Activated CD8-positive, alpha-beta memory T cell treated with anti-CD3 and anti-CD28 coated beads, Interleukin-2, amount 50 U/mL, for 24 hours (primary cell): ENCODE measurements at regions not wholly inside any gene's neighbourhood (a gene's known extent, or its start where the extent isn't known, plus 50 kb on each side); places are given as distances from the start of the nearest gene placed in this dataset.
"Not testable (repeated sequence)": the region's sequence is repeated elsewhere in the genome, so short reads cannot be mapped to it uniquely, and the experiment has no call there.

ENCODE experiments used
- DNase-seq: peaks from one replicate; pipeline ENCODE4 v3.0.0-alpha.2; 2020; ENCODE audit errors: extremely low read depth

DNA sequence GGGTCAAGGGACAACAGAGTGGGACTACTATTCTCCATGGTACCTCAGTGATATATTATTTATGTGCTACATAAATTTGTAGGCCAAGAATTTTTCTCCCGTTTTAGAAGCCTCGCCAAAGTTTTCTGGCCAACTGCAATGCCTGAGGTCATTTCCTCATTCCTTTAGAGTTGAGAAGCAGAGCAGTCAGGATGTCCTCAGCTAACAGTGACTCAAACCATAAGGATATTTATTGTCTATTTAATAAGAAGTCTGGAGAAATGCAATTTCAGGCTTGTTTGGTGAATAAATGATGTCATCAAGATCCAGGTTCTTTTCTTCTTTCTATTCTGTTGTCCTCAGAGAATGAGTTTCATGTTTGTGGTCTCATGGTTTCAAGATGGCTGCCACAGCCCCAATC is 91.0 kb downstream of the ADCYAP1 start:
- DNase-seq, result no peak

DNA sequence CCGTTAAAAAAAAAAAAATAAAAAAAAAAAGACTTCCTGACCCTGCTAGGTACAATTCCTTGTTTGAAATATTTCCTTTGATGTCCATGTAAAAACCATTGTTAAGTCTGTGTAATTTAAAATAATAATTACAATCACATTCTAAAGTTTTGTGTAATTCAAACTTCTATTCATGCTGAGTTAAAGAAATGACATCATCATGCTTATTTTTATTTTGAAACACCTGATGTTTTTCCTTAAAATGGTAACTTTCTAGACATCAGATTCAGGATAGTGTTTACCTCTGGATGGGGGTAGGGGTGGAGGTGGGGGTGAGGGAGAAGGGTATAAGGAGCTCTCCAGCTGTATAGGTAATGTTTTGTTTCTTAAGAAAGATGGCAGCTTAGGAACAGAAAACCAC is 92.8 kb downstream of the ADCYAP1 start:
- no peak for DNase-seq

GRCh38 chr18:998936-999335 is 94.3 kb downstream of the ADCYAP1 start:
- no peak for DNase-seq

- no peak for DNase-seq
Measured at GRCh38 chr18:1002653-1003178, 98.0 kb downstream of the ADCYAP1 start.

- DNase-seq, result no peak
Measured at GRCh38 chr18:1003499-1003898, 98.8 kb downstream of the ADCYAP1 start.

DNA sequence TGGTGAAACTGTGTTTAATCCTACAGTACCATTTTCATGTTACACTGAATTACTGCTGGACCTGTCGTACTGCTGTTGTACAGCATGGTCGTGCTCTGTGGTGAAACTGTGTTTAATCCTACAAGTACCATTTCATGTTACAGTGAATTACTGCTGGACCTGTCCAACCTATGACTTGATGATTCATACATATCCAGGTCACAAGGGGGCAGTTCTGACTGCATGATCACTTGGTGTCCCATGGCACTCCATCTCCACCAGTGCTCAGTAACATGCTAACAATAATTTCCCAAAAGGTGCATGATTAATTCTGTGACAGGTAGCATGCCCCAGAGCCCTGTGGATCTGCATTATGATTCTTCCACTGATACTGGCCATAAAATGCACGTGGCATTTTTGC is 101.6 kb downstream of the ADCYAP1 start:
- no peak for DNase-seq

DNA sequence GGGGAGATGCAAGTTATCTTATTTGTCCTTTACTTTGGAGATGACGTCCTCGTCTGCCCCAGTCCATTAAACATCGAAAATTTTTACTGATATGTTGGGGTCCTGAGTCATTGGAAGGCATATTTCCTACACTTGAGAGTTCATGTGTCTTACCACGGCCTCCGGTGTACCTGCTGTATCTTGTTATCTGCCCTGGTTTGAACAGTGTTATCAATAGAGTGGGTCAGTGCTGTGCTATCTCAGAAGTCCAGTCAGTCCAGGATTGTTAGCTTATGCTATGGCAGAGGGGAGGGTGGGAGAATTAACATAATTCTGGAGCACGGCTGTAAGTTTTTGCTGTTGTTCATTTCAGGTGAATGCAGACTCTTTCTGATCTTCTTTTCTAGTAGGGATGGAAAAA is 102.3 kb downstream of the ADCYAP1 start:
- no peak for DNase-seq

- DNase-seq, result no peak
Measured at GRCh38 chr18:1011349-1011748, 106.7 kb downstream of the ADCYAP1 start.

DNA sequence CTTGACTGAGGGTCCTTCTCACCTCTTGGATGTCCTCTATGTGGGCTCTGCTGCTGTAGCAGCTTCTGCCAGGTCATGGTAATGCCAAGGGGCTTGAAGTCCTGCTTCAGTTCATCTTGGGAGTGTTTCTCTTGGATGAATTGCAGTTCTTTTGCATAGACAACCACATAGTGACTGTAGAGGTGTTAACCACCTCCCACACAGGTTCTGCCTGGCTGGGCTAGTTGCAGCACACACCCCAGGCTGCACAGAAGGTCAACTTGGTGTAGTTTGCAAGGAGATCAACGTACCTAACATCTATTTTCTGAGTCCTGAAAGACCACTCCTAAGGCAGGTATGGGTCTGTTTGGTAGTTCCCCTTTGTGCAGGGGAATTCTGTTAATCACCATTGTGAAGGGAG is 108.1 kb downstream of the ADCYAP1 start:
- DNase-seq, result no peak

DNA sequence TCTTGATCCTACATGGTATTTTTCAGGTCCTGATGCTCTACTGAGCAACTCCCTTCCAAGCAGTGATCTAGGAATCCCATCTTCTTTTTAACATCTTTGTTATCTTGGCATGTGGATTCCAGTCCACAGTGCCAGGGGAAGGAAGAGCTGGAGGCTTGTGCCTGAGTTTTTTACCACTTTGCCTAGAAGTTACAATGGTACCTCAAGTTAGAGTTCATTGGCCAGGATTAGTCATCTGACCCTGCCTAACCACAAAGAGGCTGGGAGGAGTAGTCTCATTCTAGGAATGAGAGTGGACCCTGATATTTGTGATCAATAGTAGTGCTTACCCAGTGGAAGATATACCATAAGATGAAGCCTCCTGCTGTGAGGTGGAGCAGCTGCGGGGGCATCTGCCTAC is 109.3 kb downstream of the ADCYAP1 start:
- no peak for DNase-seq

DNA sequence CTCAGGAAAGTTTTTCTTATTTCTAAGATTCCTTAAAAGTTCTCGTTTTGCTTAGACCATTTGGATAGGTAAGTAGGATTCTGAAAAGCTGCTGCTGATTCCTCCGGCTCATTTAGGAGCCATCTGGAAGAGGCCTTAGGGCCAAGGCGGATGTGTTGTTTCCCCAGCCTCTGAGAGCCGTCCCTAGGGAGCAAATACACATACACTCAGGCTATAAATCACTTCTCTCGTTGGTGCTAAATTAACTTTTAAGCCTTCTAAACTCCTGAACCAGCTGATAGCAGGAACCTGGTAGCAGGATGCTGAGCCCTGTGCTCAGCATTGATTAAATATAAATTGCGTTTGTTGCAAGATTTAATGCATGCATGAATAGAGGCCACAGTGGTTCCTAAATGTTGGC is 109.8 kb downstream of the ADCYAP1 start:
- DNase-seq, result no peak

DNA sequence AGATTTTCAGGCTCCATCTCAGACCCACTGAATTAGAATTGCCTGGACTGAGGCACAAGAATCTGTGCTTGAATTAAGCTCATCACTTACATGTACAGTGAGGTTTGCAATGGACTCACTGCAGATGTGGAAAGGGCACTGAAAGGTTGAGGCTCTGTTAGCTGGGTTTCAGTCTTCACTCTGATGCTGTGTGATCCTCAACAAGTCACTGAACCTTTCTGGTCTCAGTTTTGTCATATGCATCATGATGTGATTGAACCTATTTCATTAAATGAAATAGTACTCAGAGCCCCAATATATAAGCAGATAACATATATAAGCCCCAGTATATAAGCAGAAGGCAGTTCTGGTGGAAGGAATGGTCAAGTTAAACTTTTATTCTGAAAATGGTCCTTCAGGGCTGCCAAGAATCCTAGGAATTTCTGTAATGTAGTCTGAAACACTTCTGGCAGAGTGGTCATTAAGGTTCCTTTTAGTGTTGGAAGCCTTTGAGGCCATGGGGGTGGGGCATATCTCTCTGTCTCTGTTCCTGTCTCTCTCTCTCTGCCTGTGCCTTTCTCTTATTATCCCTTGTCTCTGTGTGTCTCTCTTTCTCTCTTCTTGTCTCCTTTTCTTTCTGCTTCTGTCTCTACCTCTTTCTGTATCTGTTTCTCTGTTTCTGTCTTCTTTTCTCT is 110.4 kb downstream of the ADCYAP1 start:
- DNase-seq, result no peak

- no peak for DNase-seq
Measured at GRCh38 chr18:1015777-1016176, 111.1 kb downstream of the ADCYAP1 start.

DNA sequence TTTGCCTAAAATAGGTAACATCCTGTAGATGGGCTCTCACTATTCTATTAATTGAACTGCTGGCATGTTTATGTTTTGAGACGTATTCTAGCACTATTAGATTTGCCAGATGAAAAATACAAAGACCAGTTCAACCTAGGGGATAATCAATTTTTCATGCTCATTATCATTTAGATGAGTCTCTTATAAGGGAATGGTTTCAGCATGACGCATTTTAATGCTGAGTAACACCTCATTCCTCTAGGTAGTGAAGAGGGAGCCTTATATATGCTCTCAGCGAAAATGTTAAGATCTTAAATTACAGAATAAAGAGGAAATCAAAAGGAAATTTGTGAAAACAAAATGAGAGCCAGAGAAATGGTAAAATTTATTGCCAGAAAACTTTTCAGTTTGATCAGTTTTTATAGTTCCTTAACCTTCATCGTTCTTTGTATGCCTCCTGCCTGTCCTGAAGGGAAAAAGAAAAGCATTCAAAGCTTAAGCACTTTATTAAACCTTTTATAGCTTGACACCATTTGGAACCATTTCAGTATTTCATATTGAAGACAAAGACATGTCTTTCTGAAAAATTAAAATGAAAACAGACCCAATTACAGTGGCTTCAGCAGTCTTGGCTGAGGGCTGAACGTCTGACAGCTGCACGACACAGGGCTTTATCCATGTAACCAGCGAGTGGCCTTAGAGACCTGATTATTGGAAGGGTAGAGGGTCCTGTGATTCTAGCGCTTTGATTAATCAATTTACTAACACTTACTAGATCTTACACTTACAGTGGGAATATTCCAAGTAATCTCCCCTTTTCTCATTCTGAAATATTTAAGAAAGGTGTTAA is 112.8 kb downstream of the ADCYAP1 start:
- no peak for DNase-seq

DNA sequence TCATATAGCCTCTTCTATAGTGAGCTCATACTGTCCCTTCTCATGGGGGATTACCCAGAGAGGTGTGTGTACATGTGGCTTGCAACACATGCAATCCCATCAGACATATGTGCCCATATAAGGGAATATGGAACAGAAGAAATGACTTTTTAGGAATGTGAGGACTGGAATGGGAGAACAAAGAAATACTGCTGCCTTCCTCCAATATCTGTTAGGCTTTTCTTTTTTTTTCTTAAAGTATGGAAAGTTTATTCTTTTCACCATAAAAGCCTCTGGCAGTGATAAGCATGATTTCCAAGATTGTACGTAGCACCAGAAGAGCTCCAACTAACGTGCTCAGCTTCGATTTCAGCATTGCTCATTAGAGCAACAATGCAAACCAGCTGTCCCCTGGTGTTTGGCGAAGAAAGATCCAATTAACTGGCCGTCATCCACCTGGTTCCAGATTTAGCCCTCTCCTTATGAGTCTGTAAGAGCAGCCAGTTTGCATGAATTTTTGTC is 113.6 kb downstream of the ADCYAP1 start:
- no peak for DNase-seq

GRCh38 chr18:1019191-1019590 is 114.5 kb downstream of the ADCYAP1 start:
- no peak for DNase-seq

- DNase-seq, result no peak
Measured at GRCh38 chr18:1020731-1021344, 116.2 kb downstream of the ADCYAP1 start.

DNA sequence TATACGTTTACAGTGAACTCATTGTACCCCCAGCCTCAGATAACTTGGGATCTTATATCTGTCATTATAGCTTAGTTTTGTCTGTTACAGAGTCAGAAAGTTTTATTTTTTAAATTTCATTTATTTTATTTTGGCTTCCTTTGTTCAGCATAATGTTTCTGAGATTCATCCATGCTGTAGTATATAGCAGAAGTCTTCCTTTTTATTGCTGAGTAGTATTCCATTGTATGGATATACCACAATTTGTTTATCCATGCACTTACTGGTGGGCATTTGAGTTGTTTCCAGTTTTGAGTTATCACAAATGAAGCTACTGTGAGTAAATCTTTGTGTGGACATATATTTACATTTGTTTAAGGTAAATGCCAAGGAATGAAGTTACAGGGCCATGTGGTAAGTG is 122.3 kb downstream of the ADCYAP1 start:
- no peak for DNase-seq

DNA sequence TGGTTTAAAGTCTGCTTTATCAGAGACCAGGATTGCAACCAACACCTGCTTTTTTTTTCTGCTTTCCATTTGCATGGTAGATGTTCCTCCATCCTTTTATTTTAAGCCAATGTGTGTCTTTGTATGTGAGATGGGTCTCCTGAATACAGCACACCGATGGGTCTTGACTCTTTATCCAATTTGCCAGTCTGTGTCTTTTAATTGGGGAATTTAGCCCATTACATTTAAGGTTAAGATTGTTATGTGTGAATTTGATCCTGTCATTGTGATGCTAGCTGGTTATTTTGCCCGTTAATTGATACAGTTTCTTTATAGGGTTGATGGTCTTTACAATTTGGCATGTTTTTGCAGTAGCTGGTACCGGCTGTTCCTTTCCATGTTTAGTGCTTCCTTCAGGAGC is 128.4 kb downstream of the ADCYAP1 start:
- DNase-seq, result not testable (repeated sequence)

DNA sequence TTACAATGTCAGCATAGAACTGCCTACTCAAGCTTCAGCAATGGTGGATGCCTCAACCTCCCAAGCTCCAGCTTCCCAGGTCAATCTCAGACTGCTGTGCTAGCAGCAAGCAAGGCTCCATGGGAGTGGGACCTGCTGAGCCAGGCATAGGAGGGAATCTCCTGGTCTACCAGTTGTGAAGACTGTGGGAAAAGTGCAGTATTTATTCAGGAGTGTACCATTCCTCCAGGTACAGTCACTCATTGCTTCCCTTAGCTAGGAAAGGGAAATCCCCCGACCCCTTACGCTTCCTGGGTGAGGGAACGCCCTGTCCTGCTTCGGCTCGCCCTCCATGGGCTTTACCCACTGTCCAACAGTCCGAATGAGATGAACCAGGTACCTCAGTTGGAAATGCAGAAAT is 130.3 kb downstream of the ADCYAP1 start:
- DNase-seq, result no peak

GRCh38 chr18:1036926-1037325 is 132.3 kb downstream of the ADCYAP1 start:
- DNase-seq, result no peak

- no peak for DNase-seq
Measured at GRCh38 chr18:1037776-1038175, 133.1 kb downstream of the ADCYAP1 start.

- no peak for DNase-seq
Measured at GRCh38 chr18:1039421-1039820, 134.8 kb downstream of the ADCYAP1 start.
